GM23338 (cell line): ENCODE measurements at regions not wholly inside any gene's neighbourhood (a gene's known extent, or its start where the extent isn't known, plus 50 kb on each side); places are given as distances from the start of the nearest gene placed in this dataset.

ENCODE experiments used
- CTCF ChIP-seq, 2 experiments: fragments of 200-600 bp in 1 of 2; sonication (generic) in 1 of 2; conservative IDR thresholded peaks; 2 replicates each; pipeline versions ENCODE4 v1.5.1 to v1.6.1; 2016 to 2017; ENCODE audit warnings: antibody characterized with exemption in 2 of 2, low read depth in 2 of 2, mild to moderate bottlenecking in 2 of 2, moderate library complexity in 1 of 2
- EZH2 ChIP-seq: fragments of 200-600 bp; sonication (generic); IDR thresholded peaks from one replicate; pipeline ENCODE4 v1.8.0; 2017; ENCODE audit warnings: antibody characterized with exemption, mild to moderate bottlenecking, low read depth; ENCODE audit not compliant: unreplicated experiment
- EZH2phosphoT487 ChIP-seq: fragments of 200-600 bp; sonication (generic); IDR thresholded peaks from one replicate; pipeline ENCODE4 v1.8.1; 2018; ENCODE audit warnings: antibody characterized with exemption; ENCODE audit not compliant: unreplicated experiment
- NANOG ChIP-seq: IDR thresholded peaks from 2 replicates; pipeline ENCODE4 v1.6.1; 2016; ENCODE audit warnings: antibody characterized with exemption, borderline replicate concordance
- POLR2AphosphoS5 ChIP-seq: IDR thresholded peaks from 2 replicates; pipeline ENCODE4 v1.6.1; 2016; ENCODE audit warnings: antibody characterized with exemption, low read depth
- TF ChIP-seq, protein P1 (sequence below): IDR thresholded peaks from one replicate; pipeline ENCODE4 v1.6.1; 2018; ENCODE audit warnings: antibody characterized with exemption; ENCODE audit not compliant: unreplicated experiment

DNA sequence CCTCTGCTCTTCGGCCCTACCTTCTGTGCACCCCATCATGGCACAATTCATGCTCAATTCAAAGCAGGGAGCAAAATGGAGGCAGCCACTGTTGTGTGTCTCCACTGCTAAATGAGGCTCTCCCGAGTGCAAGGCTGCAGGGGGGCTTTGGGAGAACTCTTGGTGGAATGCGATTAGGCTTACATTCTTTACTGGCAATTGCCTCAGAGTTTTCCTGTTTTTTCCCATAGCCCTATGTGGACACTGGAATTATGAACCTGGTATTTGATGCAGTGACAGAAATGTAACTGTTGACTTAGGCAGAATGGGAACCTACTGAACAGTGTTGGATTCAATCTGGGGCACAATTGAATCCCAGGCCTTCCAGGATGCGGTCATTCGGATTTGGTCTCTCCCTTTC is 187.9 kb upstream of the GMDS start:
- TF ChIP-seq POLR2AphosphoS5 (no peak), CTCF (conservative IDR thresholded peaks at IDR 0.05; ENCODE audit: low read depth in 2 of 2) (no peak), EZH2 (no peak), EZH2phosphoT487 (no peak), NANOG (no peak)
- TF ChIP-seq, protein P1, sequence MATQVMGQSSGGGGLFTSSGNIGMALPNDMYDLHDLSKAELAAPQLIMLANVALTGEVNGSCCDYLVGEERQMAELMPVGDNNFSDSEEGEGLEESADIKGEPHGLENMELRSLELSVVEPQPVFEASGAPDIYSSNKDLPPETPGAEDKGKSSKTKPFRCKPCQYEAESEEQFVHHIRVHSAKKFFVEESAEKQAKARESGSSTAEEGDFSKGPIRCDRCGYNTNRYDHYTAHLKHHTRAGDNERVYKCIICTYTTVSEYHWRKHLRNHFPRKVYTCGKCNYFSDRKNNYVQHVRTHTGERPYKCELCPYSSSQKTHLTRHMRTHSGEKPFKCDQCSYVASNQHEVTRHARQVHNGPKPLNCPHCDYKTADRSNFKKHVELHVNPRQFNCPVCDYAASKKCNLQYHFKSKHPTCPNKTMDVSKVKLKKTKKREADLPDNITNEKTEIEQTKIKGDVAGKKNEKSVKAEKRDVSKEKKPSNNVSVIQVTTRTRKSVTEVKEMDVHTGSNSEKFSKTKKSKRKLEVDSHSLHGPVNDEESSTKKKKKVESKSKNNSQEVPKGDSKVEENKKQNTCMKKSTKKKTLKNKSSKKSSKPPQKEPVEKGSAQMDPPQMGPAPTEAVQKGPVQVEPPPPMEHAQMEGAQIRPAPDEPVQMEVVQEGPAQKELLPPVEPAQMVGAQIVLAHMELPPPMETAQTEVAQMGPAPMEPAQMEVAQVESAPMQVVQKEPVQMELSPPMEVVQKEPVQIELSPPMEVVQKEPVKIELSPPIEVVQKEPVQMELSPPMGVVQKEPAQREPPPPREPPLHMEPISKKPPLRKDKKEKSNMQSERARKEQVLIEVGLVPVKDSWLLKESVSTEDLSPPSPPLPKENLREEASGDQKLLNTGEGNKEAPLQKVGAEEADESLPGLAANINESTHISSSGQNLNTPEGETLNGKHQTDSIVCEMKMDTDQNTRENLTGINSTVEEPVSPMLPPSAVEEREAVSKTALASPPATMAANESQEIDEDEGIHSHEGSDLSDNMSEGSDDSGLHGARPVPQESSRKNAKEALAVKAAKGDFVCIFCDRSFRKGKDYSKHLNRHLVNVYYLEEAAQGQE = no peak
